LNCaP clone FGC (cell line): ENCODE measurements at regions not wholly inside any gene's neighbourhood (a gene's known extent, or its start where the extent isn't known, plus 50 kb on each side); places are given as distances from the start of the nearest gene placed in this dataset.

Experiments used
- DNase-seq: peaks from one replicate; pipeline ENCODE4 v3.0.0-alpha.2; 2011; ENCODE audit warnings: low read depth
- H3K4me3 ChIP-seq: 2 replicates; pipeline ENCODE4 v1.5.1; 2011; ENCODE audit warnings: mild to moderate bottlenecking, low read depth, low read length, control low read depth
- CTCF ChIP-seq: IDR thresholded peaks from 2 replicates; pipeline ENCODE4 v1.5.1; 2012; ENCODE audit warnings: mild to moderate bottlenecking; ENCODE audit not compliant: control insufficient read depth, insufficient read depth; ENCODE audit errors: extremely low read depth

- no peak for DNase-seq
- TF ChIP-seq CTCF: no peak
- H3K4me3 ChIP-seq: no peak overlapping the region
These were observed 1118.6 kb upstream of the CDH9 start for GRCh38 chr5:28156981-28157380.

- DNase-seq: no peak
- no peak for TF ChIP-seq CTCF
- H3K4me3 ChIP-seq: no peak overlapping the region
These were observed 1105.1 kb upstream of the CDH9 start for GRCh38 chr5:28143519-28143918.

GRCh38 chr5:28132151-28132550, 1093.8 kb upstream of the CDH9 start:
- no peak for DNase-seq
- TF ChIP-seq CTCF: no peak
- H3K4me3 ChIP-seq: no peak overlapping the region

- no peak overlapping the region for H3K4me3 ChIP-seq
- TF ChIP-seq CTCF: no peak
These were observed 1079.3 kb upstream of the CDH9 start for GRCh38 chr5:28117691-28118090.

GRCh38 chr5:28117273-28117672, 1078.9 kb upstream of the CDH9 start:
- H3K4me3 ChIP-seq: no peak overlapping the region
- TF ChIP-seq CTCF: no peak
- no peak for DNase-seq

More at GRCh38 chr5:28117691-28118090, 1079.3 kb upstream of the CDH9 start:
- DNase-seq: no peak

- no peak for DNase-seq
- no peak for TF ChIP-seq CTCF
- no peak overlapping the region for H3K4me3 ChIP-seq
These were observed 1072.4 kb upstream of the CDH9 start for GRCh38 chr5:28110781-28111180.

GRCh38 chr5:28104080-28104479, 1065.7 kb upstream of the CDH9 start:
- no peak overlapping the region for H3K4me3 ChIP-seq
- DNase-seq: peak; percentile 89
- TF ChIP-seq CTCF: no peak
